SK-N-SH treated with all-trans-retinoic acid at 6 μM for 48 hours (cell line): ENCODE measurements at regions not wholly inside any gene's neighbourhood (a gene's known extent, or its start where the extent isn't known, plus 50 kb on each side); places are given as distances from the start of the nearest gene placed in this dataset.

Source experiments
- ATAC-seq: fragments of 200-7000 bp; cut with Tn5 transposase; 3 replicates; pipeline ENCODE4 v1.9.1; 2020; ENCODE audit warnings: mild to moderate bottlenecking, moderate library complexity
- ARNTL ChIP-seq: fragments of 450-650 bp; formaldehyde crosslinking; IDR thresholded peaks from 2 replicates; pipeline ENCODE4 v1.5.0; 2020; ENCODE audit warnings: low read depth, mild to moderate bottlenecking, moderate library complexity, borderline replicate concordance
- CSDC2 ChIP-seq: fragments of 250-450 bp; sonication (Bioruptor Pico); IDR thresholded peaks from 2 replicates; pipeline ENCODE4 v1.5.0; 2020; ENCODE audit warnings: mild to moderate bottlenecking, moderate library complexity
- ESRRG ChIP-seq: fragments of 250-450 bp; sonication (Bioruptor Pico); IDR thresholded peaks from 2 replicates; pipeline ENCODE4 v1.6.1; 2021; ENCODE audit warnings: mild to moderate bottlenecking
- GLIS3 ChIP-seq: fragments of 250-450 bp; sonication (Bioruptor Pico); IDR thresholded peaks from 2 replicates; pipeline ENCODE4 v1.5.0; 2020; ENCODE audit warnings: mild to moderate bottlenecking, moderate library complexity
- ISL1 ChIP-seq: fragments of 250-450 bp; sonication (Bioruptor Pico); IDR thresholded peaks from 2 replicates; pipeline ENCODE4 v2.1.2; 2022; ENCODE audit warnings: mild to moderate bottlenecking, moderate library complexity
- POU6F1 ChIP-seq: fragments of 250-450 bp; sonication (Bioruptor Pico); IDR thresholded peaks from 2 replicates; pipeline ENCODE4 v1.8.0; 2021; ENCODE audit warnings: low read depth, mild to moderate bottlenecking, moderate library complexity, borderline replicate concordance
- RARB ChIP-seq: fragments of 250-450 bp; sonication (Bioruptor Pico); IDR thresholded peaks from 2 replicates; pipeline ENCODE4 v1.8.0; 2021; ENCODE audit warnings: mild to moderate bottlenecking, moderate library complexity
- SNAI2 ChIP-seq: fragments of 250-450 bp; sonication (Bioruptor Pico); IDR thresholded peaks from 2 replicates; pipeline ENCODE4 v1.5.0; 2020; ENCODE audit warnings: mild to moderate bottlenecking, moderate library complexity
- TCF4 ChIP-seq: fragments of 250-450 bp; sonication (Bioruptor Pico); IDR thresholded peaks from 2 replicates; pipeline ENCODE4 v1.8.0; 2021; ENCODE audit warnings: mild to moderate bottlenecking, moderate library complexity, borderline replicate concordance
- TOX ChIP-seq: fragments of 250-450 bp; sonication (Bioruptor Pico); IDR thresholded peaks from 2 replicates; pipeline ENCODE4 v1.8.0; 2021; ENCODE audit warnings: mild to moderate bottlenecking, moderate library complexity, borderline replicate concordance
- TSHZ2 ChIP-seq: fragments of 250-450 bp; sonication (Bioruptor Pico); IDR thresholded peaks from 2 replicates; pipeline ENCODE4 v1.5.0; 2020; ENCODE audit warnings: mild to moderate bottlenecking, moderate library complexity
- ZC3H10 ChIP-seq: fragments of 250-450 bp; sonication (Bioruptor Pico); IDR thresholded peaks from 2 replicates; pipeline ENCODE4 v1.5.1; 2021; ENCODE audit warnings: mild to moderate bottlenecking, moderate library complexity
- ZFP3 ChIP-seq: fragments of 250-450 bp; sonication (Bioruptor Pico); IDR thresholded peaks from 2 replicates; pipeline ENCODE4 v1.5.0; 2020; ENCODE audit warnings: mild to moderate bottlenecking, moderate library complexity
- ZNF565 ChIP-seq: fragments of 450-650 bp; formaldehyde crosslinking; conservative IDR thresholded peaks from 2 replicates; pipeline ENCODE4 v1.5.0; 2020; ENCODE audit warnings: low read depth, mild to moderate bottlenecking, moderate library complexity
- ZNF8 ChIP-seq: fragments of 450-650 bp; formaldehyde crosslinking; IDR thresholded peaks from 2 replicates; pipeline ENCODE4 v1.5.0; 2020; ENCODE audit warnings: mild to moderate bottlenecking, moderate library complexity

- peak; percentile 24; the same call in 2 of the 3 replicates for ATAC-seq
Measured at GRCh38 chr3:23648996-23649395, 156.8 kb upstream of the UBE2E1 start.

GRCh38 chr3:23649448-23649847 is 156.3 kb upstream of the UBE2E1 start:
- TF ChIP-seq ZNF8 (CRISPR knock-in tag) (no peak), ISL1 (CRISPR knock-in tag) (no peak), GLIS3 (CRISPR knock-in tag) (no peak), ESRRG (CRISPR knock-in tag) (no peak)
- ATAC-seq, result peak; percentile 12; the same call in 2 of the 3 replicates

More at GRCh38 chr3:23648996-23649395, 156.8 kb upstream of the UBE2E1 start:
- TF ChIP-seq TSHZ2 (CRISPR knock-in tag), result no peak
- no peak for TF ChIP-seq GLIS3 (CRISPR knock-in tag)
- TF ChIP-seq ZNF565 (CRISPR knock-in tag), result no peak
- TF ChIP-seq RARB, result no peak
- TF ChIP-seq, all 23 proteins: peak for 0

GRCh38 chr3:23650371-23651140 is 155.2 kb upstream of the UBE2E1 start:
- TF ChIP-seq ZC3H10 (CRISPR knock-in tag) (no peak), POU6F1 (CRISPR knock-in tag) (no peak), TCF4 (CRISPR knock-in tag) (no peak), GLIS3 (CRISPR knock-in tag) (no peak), SNAI2 (CRISPR knock-in tag) (no peak), ISL1 (CRISPR knock-in tag) (no peak), ZFP3 (no peak), CSDC2 (CRISPR knock-in tag) (no peak), RARB (no peak)
- peak; percentile 55 for ATAC-seq

GRCh38 chr3:23653647-23654525 is 151.9 kb upstream of the UBE2E1 start:
- ATAC-seq, result no peak
- TF ChIP-seq ARNTL (CRISPR knock-in tag) (no peak), TOX (CRISPR knock-in tag) (no peak), SNAI2 (CRISPR knock-in tag) (no peak), CSDC2 (CRISPR knock-in tag) (no peak), TSHZ2 (CRISPR knock-in tag) (no peak), ZNF565 (CRISPR knock-in tag) (no peak)

- no peak for TF ChIP-seq ZC3H10 (CRISPR knock-in tag)
- no peak for TF ChIP-seq ARNTL (CRISPR knock-in tag)
- no peak for TF ChIP-seq TSHZ2 (CRISPR knock-in tag)
- TF ChIP-seq ZNF565 (CRISPR knock-in tag), result no peak
- ATAC-seq, result no peak
Measured at GRCh38 chr3:23654571-23654970, 151.2 kb upstream of the UBE2E1 start.
